GM21717 (cell line): ENCODE measurements at regions not wholly inside any gene's neighbourhood (a gene's known extent, or its start where the extent isn't known, plus 50 kb on each side); places are given as distances from the start of the nearest gene placed in this dataset.
"Not testable (repeated sequence)": the region's sequence is repeated elsewhere in the genome, so short reads cannot be mapped to it uniquely, and the experiment has no call there.

Experiments used
- ATAC-seq: cut with Tn5 transposase; IDR thresholded peaks from one replicate; pipeline ENCODE4 v1.9.1; 2021; ENCODE audit warnings: mild to moderate bottlenecking, moderate library complexity; ENCODE audit not compliant: unreplicated experiment

DNA sequence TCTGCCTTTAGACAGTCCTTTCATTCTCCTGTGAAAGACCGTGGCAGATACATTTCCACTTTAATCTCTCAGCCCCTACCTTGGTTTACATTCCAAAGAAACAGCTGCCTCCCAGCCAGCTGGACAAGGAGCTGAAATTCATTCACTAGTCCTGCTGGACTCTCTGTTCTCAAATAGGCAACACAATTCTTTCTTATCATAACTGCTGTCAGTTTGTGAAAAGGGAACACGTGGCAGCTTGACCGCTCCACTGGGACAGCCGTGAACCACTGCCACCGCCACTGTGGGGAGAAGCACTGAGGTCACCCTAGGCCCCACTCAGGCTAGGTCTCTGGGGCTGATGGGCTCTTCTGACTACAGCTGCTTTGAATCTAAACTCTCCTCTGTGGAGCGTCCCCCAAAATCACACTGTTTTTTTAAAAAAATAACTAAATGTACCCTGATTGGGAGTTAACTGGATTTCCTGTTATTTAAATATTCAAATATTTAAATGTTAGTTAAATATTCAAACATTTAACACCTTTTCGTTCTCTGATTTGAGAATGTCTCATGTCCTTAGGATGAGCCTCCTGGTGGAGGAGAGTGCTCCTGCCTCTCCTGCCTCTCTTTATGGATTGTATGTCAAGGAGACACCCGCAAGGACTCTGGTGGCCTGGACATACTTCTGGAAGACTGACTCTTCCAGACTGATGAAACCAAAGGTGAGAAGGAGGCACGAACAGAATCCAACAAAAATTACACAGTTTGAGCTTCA lies 120.1 kb downstream of the BOD1 start:
- ATAC-seq = no peak

DNA sequence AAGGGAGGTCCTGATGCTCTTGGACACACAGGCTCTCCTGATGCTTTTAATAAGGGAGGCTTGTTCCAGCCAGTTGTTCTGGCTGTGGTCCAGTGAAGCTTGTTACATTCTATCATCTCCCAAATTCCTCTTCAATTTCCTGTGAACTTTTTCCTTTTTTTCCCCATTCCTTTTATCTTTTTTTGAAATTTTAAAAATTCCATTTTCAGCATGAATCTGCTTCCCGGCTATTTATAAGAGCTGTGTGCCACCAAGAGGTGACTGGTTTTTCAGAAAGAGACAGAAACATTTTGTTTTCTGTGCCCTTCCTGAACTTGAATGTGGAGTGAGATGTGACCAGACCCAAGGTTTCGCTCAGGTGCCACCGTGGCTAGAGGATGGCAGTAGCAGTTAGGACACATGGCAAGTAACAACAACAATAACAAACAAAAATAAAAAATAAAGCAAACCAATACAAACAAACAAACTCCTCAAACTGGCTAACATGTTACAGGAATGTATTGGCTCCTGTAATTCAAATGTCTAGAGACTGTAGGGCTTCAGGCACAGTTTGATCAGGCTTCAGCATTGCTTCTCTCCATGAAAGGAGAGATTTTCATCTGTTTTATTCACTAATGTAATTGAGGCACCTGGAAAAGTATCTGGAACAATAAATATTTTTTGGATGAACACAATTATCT lies 121.1 kb downstream of the BOD1 start:
- no peak for ATAC-seq

DNA sequence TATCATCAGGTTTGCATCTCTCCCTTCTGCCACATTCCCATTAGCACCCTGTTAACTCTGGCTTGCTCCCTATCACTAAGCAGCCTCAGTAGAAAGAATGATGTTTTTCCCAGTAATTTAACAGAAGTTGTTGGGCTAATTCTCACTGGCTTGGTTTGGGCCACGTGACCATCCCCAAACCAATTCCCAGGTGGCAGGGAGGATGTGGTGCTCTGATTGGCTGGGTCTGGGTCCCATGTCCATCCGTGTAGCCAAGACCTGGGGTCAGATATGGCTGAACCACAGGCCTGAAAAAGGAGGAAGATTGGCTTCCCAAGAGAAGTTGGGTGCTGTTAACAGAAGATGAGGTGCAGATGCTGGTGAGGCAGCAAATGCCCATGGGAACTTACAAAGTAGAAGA lies 122.0 kb downstream of the BOD1 start:
- ATAC-seq = no peak

DNA sequence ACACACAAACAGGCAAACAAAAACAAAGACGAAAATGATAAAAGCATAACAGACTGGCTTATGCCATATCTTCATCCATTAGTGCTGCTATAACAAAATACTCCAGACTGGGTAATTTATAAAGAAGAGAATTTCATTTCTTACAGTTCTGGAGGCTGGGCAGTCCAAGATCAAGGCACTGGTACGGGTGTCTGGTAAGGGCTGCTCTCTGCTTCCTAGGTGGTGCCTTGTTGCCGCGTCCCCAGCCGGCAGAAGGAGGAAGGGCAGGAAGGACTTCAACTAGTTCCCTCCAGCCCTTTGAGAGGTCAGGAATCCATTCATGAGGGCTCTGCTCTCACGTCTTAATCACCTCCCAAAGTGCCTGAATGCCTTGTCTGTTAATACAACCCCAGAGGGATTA lies 122.6 kb downstream of the BOD1 start:
- ATAC-seq = no peak

DNA sequence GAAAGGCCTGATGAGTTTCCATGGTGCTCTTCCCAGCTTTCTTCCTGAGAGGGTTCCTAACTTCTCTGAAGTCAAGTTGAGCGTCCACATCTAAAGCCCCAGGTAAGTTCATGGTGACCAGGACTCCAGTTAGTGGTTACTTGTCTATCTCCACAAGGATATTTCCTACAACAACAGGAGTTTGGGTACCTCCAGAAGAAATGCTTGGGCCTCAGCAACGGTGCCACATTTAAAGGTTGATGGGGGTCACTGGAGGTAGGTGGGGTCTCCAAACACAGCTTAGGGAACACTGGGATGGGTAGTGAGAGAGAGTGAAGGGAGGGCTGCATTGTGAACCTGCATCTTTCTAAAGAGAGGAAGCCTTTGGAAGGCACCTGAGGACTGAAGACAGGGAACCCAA lies 123.4 kb downstream of the BOD1 start:
- no peak for ATAC-seq

DNA sequence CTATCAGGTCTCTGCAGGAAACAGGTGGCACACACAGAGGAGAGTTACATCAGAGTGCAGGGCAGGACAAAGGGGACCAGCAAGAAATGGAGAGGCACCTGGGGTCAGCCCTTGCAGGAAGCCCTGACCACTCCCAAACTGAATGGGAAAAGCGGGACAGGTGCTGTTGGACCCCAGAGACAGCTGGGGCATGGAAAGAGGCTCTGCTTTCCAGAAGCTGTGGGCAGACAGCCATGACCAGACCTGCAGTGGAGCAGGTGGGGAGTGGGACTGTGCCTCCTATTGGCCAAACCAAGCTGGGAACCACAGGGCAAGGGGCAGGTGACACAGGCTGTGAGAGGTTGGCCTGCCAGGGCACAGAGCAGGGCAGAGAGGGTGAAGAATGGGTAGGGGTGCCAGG lies 125.8 kb downstream of the BOD1 start:
- no peak for ATAC-seq

DNA sequence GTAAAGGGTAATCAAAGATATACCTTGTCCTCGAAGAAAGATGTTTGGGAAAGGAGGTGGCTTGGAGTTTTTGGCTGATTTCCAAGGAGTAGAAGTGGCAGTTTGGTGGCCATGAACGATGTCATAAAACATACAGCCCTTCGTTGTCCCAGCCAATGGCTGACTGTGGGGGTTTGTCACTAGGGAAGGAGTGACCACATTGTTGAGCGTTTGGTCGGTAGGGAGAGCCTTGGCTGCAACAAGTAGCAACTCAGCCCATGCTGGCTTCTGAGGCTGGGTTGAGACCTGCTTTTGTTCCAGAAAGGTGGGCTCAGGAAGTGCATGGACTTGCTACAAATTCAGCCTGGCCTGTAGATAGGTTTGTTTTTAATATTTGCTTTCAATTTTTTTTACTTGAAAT lies 128.3 kb downstream of the BOD1 start:
- no peak for ATAC-seq

DNA sequence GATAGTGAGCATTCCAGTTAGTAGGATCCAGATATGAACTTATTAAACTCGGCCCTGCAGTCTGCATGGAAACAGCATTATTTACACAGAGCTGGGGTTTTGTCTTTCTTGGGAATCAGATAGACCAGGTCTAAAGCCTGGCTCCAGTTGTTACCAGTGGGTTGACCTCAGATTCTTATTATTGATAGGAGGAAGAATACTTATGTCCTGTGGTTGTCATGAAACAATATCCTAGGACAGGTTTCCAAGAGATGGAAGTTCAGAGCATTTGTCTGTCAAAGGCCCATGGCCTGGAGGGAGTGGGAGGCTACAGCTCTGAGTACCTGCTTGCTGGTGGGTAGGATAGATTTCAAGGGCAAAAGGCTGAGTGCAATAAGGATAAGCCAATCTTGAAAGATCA lies 129.2 kb downstream of the BOD1 start:
- no peak for ATAC-seq

DNA sequence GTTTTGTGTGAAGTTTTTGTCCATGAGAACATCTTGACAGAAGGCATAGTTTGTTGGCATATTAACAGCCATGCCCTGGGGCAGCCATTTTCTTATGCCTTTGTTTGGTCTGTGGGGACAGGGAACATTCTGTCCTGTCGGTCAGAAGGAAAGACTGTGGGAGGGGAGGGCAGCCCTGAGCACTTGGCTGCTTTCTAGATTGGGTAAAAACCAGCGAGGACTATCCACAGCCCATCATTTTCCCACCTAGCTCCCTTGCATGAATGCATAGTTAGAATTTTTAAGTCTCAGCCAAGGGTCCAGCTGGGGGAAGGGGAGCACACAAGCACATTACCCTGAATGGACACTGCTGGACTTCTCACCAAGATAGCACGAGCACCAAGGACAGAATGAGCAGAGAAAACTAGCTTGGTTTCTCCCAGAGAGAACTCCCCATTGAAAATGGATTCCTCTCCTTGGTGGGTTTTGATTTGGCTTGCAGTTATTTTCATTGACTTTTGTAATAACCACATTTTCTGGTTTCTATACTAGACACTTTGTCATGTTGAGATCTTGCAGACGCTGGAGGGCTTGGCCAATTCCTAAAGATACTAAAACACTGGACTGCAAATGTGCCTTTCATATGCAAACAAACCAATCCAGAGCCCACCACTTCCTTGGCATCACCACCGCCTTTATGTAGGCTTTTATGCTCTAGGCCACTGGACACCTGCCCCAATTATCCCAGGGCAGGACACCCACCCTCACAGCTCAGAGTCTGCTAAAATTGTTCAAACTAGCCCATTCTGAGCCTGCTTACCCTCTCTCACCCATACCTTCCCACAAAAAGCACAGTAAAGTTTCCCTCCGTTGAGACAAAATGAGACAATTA lies 129.9 kb downstream of the BOD1 start:
- ATAC-seq = no peak

DNA sequence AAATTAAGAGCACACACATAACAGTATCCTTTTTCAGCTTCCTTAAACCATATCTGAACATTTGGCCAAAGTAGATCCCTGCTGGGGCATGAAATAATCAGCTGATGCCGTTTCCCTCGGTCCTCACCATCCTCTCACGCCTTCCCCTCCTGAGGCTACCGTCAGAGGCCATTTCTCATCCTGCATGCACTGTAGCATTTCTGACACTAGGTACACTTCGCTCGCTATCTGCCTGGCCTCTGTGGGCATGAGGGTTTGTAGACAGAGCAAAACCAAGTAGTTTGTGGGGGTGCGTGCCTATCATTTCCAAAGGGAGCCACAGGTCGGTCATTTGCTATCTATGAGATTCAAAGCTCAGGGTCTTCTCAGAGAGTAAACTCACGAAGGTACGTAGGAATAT lies 131.9 kb downstream of the BOD1 start:
- no peak for ATAC-seq

DNA sequence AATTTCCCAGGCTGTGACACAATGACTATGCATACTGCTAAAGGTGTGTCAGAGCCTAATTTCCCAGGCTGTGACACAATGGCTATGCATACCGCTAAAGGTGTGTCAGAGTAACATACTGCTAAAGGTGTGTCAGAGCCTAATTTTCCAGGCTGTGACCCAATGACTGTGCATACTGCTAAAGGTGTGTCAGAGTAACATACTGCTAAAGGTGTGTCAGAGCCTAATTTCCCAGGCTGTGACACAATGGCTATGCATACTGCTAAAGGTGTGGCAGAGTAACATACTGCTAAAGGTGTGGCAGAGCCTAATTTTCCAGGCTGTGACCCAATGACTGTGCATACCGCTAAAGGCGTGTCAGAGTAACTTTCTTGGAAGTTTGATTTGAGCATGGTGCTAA lies 132.9 kb downstream of the BOD1 start:
- not testable (repeated sequence) for ATAC-seq

DNA sequence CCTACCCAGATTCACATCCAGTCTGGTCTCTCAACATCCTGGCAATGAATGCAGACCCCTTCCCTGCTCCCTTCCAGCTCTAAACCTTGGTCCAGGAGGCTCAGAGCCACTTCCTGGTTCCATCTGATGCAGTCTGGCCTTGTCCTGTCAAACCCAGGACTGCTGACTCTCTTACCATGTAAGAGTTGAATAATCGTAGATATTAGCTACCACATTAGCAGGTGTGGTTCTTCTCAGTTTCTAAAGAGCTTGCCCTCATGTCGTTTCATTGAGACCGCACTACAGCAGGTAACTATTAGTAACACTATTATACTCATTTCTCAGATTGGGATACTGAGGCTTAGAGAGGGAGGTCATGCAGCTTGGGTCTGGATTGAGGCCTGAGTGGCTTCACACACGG lies 133.3 kb downstream of the BOD1 start:
- ATAC-seq = no peak

DNA sequence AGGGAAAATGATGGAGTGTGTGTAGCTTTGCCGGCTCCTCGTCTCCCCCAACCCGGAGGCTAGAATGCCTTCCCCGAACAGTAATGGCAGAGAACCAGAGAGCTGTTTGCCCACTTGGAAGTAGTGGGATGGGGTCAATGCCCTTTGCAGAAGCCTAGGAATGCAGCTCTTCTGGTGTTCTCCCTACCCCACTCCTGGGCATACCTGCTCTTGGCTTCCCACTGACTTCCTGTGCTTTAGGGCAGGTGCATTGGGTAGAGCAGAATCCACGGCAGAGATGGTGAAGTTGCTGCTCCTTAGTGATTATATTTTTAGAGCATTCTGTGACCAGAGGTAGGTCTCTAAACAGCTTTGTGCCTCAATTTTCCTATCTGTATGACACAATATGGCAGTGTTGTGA lies 134.6 kb downstream of the BOD1 start:
- ATAC-seq = no peak

DNA sequence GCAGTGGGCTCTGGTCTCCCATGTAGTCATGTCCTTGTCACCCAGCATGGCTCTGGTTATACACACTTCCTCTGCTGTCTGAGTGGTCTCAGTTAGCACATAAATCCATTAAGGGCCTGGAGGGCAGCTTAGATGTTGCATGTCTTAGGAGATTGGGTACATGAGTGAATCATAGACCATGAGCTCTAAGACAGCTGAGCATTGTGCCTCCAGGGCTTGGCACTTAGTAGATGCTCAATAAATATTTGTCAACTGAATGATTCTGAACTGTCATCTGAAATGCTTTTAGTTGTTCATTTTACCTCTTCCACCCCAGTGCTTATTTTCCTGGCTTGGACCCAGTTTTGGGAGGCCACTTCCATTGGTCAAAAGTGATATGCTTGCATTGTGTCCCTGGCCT lies 135.6 kb downstream of the BOD1 start:
- ATAC-seq = no peak

DNA sequence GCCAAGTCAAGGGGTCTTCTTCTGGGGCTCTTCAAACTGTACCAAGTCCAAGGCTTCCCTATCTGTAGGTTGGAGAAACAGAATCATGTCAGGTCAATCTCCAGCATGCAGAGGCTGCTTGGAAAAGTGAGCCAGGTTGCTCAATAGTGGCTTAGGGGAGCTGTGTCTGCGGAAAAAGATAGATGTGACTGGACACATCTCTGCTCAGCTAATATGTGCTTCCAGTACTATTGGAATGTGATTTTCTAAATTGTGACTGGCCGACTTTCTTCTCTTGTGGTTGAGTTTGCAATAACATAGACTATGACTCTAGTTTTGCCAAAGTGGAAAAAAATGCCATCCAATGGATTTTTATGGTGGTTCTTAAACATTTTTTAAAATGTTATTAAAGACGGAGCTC lies 136.7 kb downstream of the BOD1 start:
- no peak for ATAC-seq

DNA sequence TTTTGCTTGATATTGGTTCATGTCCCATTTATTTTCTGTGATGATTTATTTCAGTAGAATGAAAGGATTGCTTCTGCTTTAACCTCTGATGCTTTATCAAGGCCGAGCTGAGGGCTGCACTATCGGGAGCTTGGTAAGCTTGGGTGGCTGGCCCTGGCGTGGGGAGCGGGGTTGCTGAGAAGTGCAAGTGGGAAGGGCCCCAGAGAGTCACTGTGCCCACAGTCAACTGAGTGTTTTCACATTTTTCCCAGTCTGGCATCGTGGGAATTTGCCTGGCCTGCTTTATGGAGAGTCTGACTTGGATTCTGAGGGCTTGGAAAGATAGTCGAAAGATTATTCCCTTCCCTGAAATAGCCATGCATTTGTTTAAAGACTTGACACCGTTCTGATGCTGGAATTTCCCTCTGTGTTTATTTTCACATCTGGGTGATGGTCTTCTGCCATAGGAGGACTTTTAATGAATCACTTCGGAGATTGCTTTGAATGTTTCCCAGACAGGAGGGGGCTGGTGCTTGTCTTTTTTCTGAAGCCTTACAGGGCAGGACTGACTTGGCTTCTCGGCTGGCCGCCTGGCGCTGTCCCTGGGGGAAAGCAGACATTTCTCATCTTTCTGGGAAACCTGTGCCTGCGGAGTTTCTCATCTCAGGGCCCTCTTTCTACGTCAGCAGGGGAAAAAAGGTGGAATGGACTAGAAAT lies 139.0 kb downstream of the BOD1 start:
- ATAC-seq = no peak

DNA sequence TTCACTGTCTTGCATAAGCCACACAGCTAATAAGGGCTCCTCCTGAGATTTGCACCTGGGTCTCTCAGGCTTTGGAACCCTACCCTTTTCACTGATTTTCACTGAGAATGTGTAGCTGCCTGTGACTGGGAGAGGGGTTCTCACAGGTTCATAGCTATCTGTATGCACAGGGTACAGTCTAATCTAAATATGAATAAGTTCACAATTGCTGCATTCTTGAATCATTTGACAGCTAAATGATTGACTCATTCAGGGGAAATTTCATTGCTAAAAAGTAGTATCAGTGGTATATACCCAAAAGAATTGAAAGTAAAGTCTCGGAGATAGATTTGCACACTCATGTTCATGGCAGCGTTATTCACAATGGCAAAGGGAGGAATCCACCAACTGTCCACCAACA lies 140.7 kb downstream of the BOD1 start:
- no peak for ATAC-seq

DNA sequence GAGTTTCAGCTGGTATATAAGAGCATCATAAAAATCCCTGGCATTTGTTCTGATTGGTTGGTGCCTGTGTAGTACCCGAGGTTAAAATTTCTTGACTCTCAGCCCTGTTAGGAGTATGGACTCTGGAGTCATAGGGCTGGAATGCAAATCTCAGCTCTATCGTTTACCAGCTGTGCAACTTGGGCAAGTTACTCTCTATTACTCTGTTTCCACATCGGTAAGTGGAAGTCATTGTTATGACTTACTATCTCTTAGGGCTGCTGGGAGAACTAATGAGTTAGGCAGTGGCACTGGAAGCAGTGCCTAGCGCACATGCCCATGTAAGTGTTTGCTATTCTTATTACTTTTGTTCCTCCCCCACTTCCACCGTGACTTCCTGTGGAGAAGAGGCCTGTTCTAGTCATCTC lies 141.6 kb downstream of the BOD1 start:
- no peak for ATAC-seq

DNA sequence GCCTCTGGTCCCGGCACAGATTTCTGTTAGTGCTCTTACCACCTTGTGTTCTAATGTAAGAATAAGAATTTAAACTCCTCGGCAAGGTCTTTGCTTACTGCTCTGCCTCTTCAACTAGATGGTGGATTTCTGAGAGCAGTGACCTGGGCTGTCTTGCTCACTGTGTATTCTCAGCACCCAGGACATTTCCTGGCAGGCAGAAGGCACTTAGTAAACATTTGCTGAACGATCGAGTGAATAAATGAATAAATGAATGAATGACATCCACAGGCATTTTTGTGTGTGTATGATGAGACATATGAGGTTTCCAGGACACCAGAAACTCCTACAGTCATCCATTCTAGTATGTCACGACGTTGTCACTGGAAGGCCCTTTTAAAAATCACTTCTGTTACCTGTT lies 143.2 kb downstream of the BOD1 start:
- ATAC-seq = no peak

DNA sequence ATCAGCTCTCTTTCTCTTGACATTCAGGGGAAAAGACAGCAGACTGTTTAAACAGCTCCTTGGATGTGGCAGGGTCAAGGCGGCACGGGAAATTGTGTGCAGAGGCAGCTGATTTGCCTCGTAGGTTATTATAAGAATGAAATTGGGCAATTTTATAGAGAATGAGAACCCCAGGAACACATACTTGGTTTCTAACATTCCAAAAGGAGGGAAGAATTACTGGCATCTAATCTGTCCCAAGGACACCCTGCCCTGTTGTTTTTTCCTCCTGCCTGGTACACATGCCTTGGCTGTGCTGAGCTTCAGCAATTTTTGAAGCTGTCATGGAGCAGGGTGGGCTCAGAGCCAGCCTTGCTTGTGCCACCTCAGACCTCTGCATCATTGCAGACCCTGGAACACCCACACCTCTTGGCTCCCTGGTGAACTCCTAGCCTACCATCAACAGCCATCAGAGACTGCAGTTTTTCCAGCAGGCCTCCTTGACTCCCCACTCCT lies 143.6 kb downstream of the BOD1 start:
- ATAC-seq = no peak

DNA sequence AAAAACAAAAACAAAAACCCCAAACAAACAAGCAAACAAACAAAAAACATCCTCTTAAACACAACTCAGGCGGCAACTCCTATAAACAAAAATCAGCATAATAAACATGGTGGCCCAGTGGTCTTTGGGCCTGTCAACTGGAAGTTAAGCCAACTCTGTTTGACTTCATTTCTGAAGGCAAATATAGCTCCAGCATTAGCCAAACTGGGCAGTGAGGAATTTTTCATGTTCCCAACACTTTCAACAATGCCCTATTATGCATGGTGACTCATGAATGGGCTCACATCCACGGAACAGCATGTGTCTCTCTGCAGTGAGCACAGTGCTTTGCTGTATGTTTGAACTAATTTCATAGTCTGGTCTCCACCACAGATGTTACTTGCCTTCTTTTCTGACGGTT lies 143.9 kb upstream of the STC2 start:
- ATAC-seq = no peak
